Endothelial cell of umbilical vein (primary cell): ENCODE measurements at regions not wholly inside any gene's neighbourhood (a gene's known extent, or its start where the extent isn't known, plus 50 kb on each side); places are given as distances from the start of the nearest gene placed in this dataset.

Experiments
- BruUV-seq: library from RNA; stranded (reverse); fragments of 400-500 nt; replicated peaks from 2 replicates; lab custom pipeline; 2021; lab: Mats Ljungman, UMichigan
- CTCF ChIA-PET: fragments of 300-600, 350-600 bp; sonication (Branson Sonifier 250); formaldehyde crosslinking; loops from one replicate; lab custom pipeline; 2021; ENCODE audit warnings: antibody characterized with exemption, inconsistent platforms; lab: Charles Lee
- POLR2A ChIA-PET: fragments of 300-600, 350-600 bp; sonication (Branson Sonifier 250); formaldehyde crosslinking; loops from one replicate; lab custom pipeline; 2021; ENCODE audit warnings: antibody characterized with exemption, inconsistent platforms; lab: Charles Lee
- DNase-seq: peaks from one replicate; pipeline ENCODE4 v3.0.0-alpha.2; 2011; ENCODE audit warnings: low read depth, low spot score
- FAIRE-seq: peaks from 2 replicates; lab custom pipeline; 2011; peaks lifted over from hg19 to GRCh38; lab: Jason Lieb, UNC
- H2AFZ ChIP-seq: 2 replicates; pipeline ENCODE4 v1.6.0; 2012; ENCODE audit warnings: low read depth, low read length, control low read depth, inconsistent platforms
- H3K27ac ChIP-seq: 2 replicates; pipeline ENCODE4 v1.5.1; 2011; ENCODE audit warnings: low read depth, mild to moderate bottlenecking, control low read depth, low read length, moderate library complexity; ENCODE audit not compliant: insufficient read depth
- H3K27me3 ChIP-seq, 2 experiments: 2 replicates each; pipeline versions ENCODE4 v1.6.0 to v1.6.1; 2011; ENCODE audit warnings: low read length in 2 of 2, mixed read lengths in 1 of 2; ENCODE audit not compliant: control insufficient read depth in 2 of 2, insufficient read depth in 2 of 2
- H3K36me3 ChIP-seq, 2 experiments: 2 replicates in 1 of 2; 3 replicates in 1 of 2; pipeline ENCODE4 v1.5.1; 2011; ENCODE audit warnings: low read length in 2 of 2, mild to moderate bottlenecking in 1 of 2, moderate library complexity in 1 of 2; ENCODE audit not compliant: control insufficient read depth in 2 of 2, insufficient read depth in 2 of 2; ENCODE audit errors: extremely low read depth in 1 of 2
- H3K4me1 ChIP-seq: 3 replicates; pipeline ENCODE4 v1.5.1; 2011; ENCODE audit warnings: mild to moderate bottlenecking, low read length; ENCODE audit not compliant: control insufficient read depth, insufficient read depth; ENCODE audit errors: extremely low read depth
- H3K4me2 ChIP-seq: 2 replicates; pipeline ENCODE4 v1.6.1; 2011; ENCODE audit warnings: low read length, control low read depth, mixed read lengths; ENCODE audit not compliant: insufficient read depth
- H3K4me3 ChIP-seq, 3 experiments: fragments of 200-600 bp in 1 of 3; sonication (generic), shearing (Covaris generic) in 1 of 3; replicated peaks in 1 of 3; 2 replicates each; pipeline ENCODE4 v1.5.1; 2011 to 2016; ENCODE audit warnings: control low read depth in 3 of 3, low read length in 3 of 3, mild to moderate bottlenecking in 2 of 3, inconsistent platforms in 1 of 3, low read depth in 1 of 3, moderate library complexity in 1 of 3; ENCODE audit not compliant: insufficient read depth in 1 of 3
- H3K79me2 ChIP-seq: 2 replicates; pipeline ENCODE4 v1.6.0; 2012; ENCODE audit warnings: low read length, inconsistent platforms; ENCODE audit not compliant: control insufficient read depth, insufficient read depth
- H3K9ac ChIP-seq: replicated peaks from 2 replicates; pipeline ENCODE3; 2011; ENCODE audit warnings: low read length, control low read depth; ENCODE audit not compliant: insufficient read depth; ENCODE audit errors: extremely low read depth
- H3K9me1 ChIP-seq: replicated peaks from 3 replicates; pipeline ENCODE4 v1.6.0; 2011; ENCODE audit warnings: mild to moderate bottlenecking, low read length; ENCODE audit not compliant: control insufficient read depth, insufficient read depth; ENCODE audit errors: extremely low read depth
- H3K9me3 ChIP-seq: replicated peaks from 2 replicates; pipeline ENCODE4 v1.5.1; 2012; ENCODE audit warnings: low read length, inconsistent platforms; ENCODE audit not compliant: control insufficient read depth, insufficient read depth
- H4K20me1 ChIP-seq: replicated peaks from 2 replicates; pipeline ENCODE3; 2011; ENCODE audit warnings: mild to moderate bottlenecking, low read length; ENCODE audit not compliant: control insufficient read depth, insufficient read depth; ENCODE audit errors: extremely low read depth
- CTCF ChIP-seq, 2 donors: IDR thresholded peaks; 1 replicate in 1 of 2; 2 replicates in 1 of 2; pipeline ENCODE4 v1.5.1; 2011; ENCODE audit warnings: low read length in 2 of 2, mild to moderate bottlenecking in 2 of 2, moderate library complexity in 2 of 2, control low read depth in 1 of 2, inconsistent platforms in 1 of 2, low read depth in 1 of 2; ENCODE audit not compliant: insufficient read depth in 1 of 2; ENCODE audit errors: extremely low read depth in 1 of 2
- EZH2 ChIP-seq: IDR thresholded peaks from 2 replicates; pipeline ENCODE4 v1.6.1; 2012; ENCODE audit warnings: borderline replicate concordance, low read depth, mild to moderate bottlenecking, moderate library complexity, low read length, inconsistent platforms; ENCODE audit not compliant: severe bottlenecking
- FOS ChIP-seq: IDR thresholded peaks from 2 replicates; pipeline ENCODE4 v1.6.1; 2011; ENCODE audit warnings: mild to moderate bottlenecking, low read length, moderate library complexity, borderline replicate concordance; ENCODE audit not compliant: insufficient read depth
- GATA2 ChIP-seq: IDR thresholded peaks from 2 replicates; pipeline ENCODE4 v1.7.0; 2011; ENCODE audit warnings: low read depth, mild to moderate bottlenecking, moderate library complexity, mixed read lengths, low read length; ENCODE audit not compliant: insufficient read length, insufficient read depth
- JUN ChIP-seq: IDR thresholded peaks from 2 replicates; pipeline ENCODE4 v1.6.1; 2011; ENCODE audit warnings: borderline replicate concordance, low read depth; ENCODE audit not compliant: insufficient read length, insufficient read depth
- MAX ChIP-seq: IDR thresholded peaks from 2 replicates; pipeline ENCODE4 v1.6.1; 2011; ENCODE audit not compliant: insufficient read depth, insufficient read length
- MYC ChIP-seq: IDR thresholded peaks from one replicate; pipeline ENCODE4 v1.6.1; 2011; ENCODE audit warnings: mild to moderate bottlenecking, low read depth, low read length
- POLR2A ChIP-seq: IDR thresholded peaks from 2 replicates; pipeline ENCODE4 v1.6.1; 2012; ENCODE audit warnings: low read depth, mild to moderate bottlenecking, control low read depth, low read length
- POLR2AphosphoS5 ChIP-seq: IDR thresholded peaks from 2 replicates; pipeline ENCODE4 v1.6.1; 2012; ENCODE audit warnings: low read depth, mild to moderate bottlenecking, control low read depth, low read length, moderate library complexity; ENCODE audit not compliant: insufficient read depth
- dilution Hi-C: fragments of 300-500 bp; cut with MboI; formaldehyde crosslinking; loops from one replicate; pipeline ENCODE4 v1.15.0; 2019; ENCODE audit warnings: low sequenced_read_pairs; ENCODE audit not compliant: extremely low pct_ligation_motif_present
- intact Hi-C: fragments of 100-400 bp; cut with micrococcal nuclease; formaldehyde crosslinking; loops from one replicate; pipeline ENCODE4 v1.10.0; 2022

- H4K20me1 ChIP-seq = no peaks in the 10 kb centered on the region
- DNase-seq (no peak), FAIRE-seq (peak; percentile 82)
- BruUV-seq = no TSS peak
- H3K27ac ChIP-seq = no peak overlapping the region
- no peaks in the 10 kb centered on the region for H3K79me2 ChIP-seq
- peak overlapping the region; percentile 34 for H3K4me2 ChIP-seq
- peaks cover 0 to 3% of the 10 kb centered on the region in 2 experiments for H3K27me3 ChIP-seq
- ChIA-PET POLR2A (no interaction called here), CTCF (interaction anchor here (0.7 to 1.2 kb wide), 2 partner anchors 11 to 66 kb away, joined by 3 to 4 read pairs; no protein-coding TSS in a partner anchor)
- H3K4me1 ChIP-seq = peaks cover 34% of the 10 kb centered on the region
- no peaks in the 10 kb centered on the region for H3K9me3 ChIP-seq
- TF ChIP-seq FOS (peak; percentile 61), CTCF (IDR thresholded peaks at IDR 0.05; ENCODE audit: extremely low read depth in 1 of 2, insufficient read depth in 1 of 2, low read depth in 1 of 2, low read length in 2 of 2) (no peak)
- H3K9me1 ChIP-seq = no peaks in the 10 kb centered on the region
- no peak overlapping the region for H3K4me3 ChIP-seq
- H2AFZ ChIP-seq = peak overlapping the region; percentile 40
- no peak overlapping the region for H3K9ac ChIP-seq
- intact Hi-C loops (no loop called here), dilution Hi-C loops (no loop called here)
- H3K36me3 ChIP-seq = no peaks in the 10 kb centered on the region
These were observed 322.3 kb downstream of the DAD1 start for GRCh38 chr14:22266683-22267082.

- intact Hi-C loops = no loop called here
- DNase-seq (no peak), FAIRE-seq (no peak)
- dilution Hi-C loops = no loop called here
- Histone ChIP-seq H3K79me2 (no peaks in the 10 kb centered on the region), H4K20me1 (no peaks in the 10 kb centered on the region), H3K36me3 (no peaks in the 10 kb centered on the region), H3K27ac (peak overlapping the region; percentile 30), H2AFZ (no peak overlapping the region), H3K9me1 (no peaks in the 10 kb centered on the region), H3K4me1 (peaks cover 34% of the 10 kb centered on the region), H3K9me3 (no peaks in the 10 kb centered on the region), H3K4me2 (peak overlapping the region; percentile 34), H3K27me3 (peaks cover 0 to 3% of the 10 kb centered on the region in 2 experiments), H3K9ac (no peak overlapping the region), H3K4me3 (no peak overlapping the region)
- POLR2A ChIA-PET = no interaction called here
- CTCF ChIA-PET = interaction anchor here (0.7 to 1.2 kb wide), 2 partner anchors 12 to 65 kb away, joined by 3 to 4 read pairs; no protein-coding TSS in a partner anchor
- TF ChIP-seq CTCF (IDR thresholded peaks at IDR 0.05; ENCODE audit: extremely low read depth in 1 of 2, insufficient read depth in 1 of 2, low read depth in 1 of 2, low read length in 2 of 2) (no peak), EZH2 (no peak), FOS (no peak), POLR2AphosphoS5 (no peak), MYC (no peak), JUN (no peak), POLR2A (no peak), GATA2 (no peak), MAX (no peak)
- no TSS peak for BruUV-seq
These were observed 322.9 kb downstream of the DAD1 start for GRCh38 chr14:22266142-22266442.
